ENCODE measurements at regions not wholly inside any gene's neighbourhood (a gene's known extent, or its start where the extent isn't known, plus 50 kb on each side); places are given as distances from the start of the nearest gene placed in this dataset.
"Not testable (repeated sequence)": the region's sequence is repeated elsewhere in the genome, so short reads cannot be mapped to it uniquely, and the experiment has no call there.

GRCh38 chr1:120614931-120615639 is 108.7 kb upstream of the NBPF26 start:
- not testable (repeated sequence) for DNase-seq (ENCODE audit: low read depth in 3 of 3)

- not testable (repeated sequence) for DNase-seq (ENCODE audit: low read depth in 3 of 3)
Observed at GRCh38 chr1:120617493-120617892, 106.3 kb upstream of the NBPF26 start.

GRCh38 chr1:120619867-120620692 is 103.7 kb upstream of the NBPF26 start:
- DNase-seq (ENCODE audit: low read depth in 3 of 3): not testable (repeated sequence)

GRCh38 chr1:120620693-120620969 is 103.1 kb upstream of the NBPF26 start:
- not testable (repeated sequence) for DNase-seq (ENCODE audit: low read depth in 3 of 3)

GRCh38 chr1:120621278-120621677 is 102.5 kb upstream of the NBPF26 start:
- DNase-seq (ENCODE audit: low read depth in 3 of 3): not testable (repeated sequence)

- not testable (repeated sequence) for DNase-seq (ENCODE audit: low read depth in 3 of 3)
Observed at GRCh38 chr1:120623539-120623938, 100.2 kb upstream of the NBPF26 start.

- not testable (repeated sequence) for DNase-seq (ENCODE audit: low read depth in 3 of 3)
Observed at GRCh38 chr1:120624565-120625064, 99.1 kb upstream of the NBPF26 start.

GRCh38 chr1:120629832-120630455 is 93.8 kb upstream of the NBPF26 start:
- DNase-seq (ENCODE audit: low read depth in 3 of 3): not testable (repeated sequence)

- DNase-seq (ENCODE audit: low read depth in 3 of 3): not testable (repeated sequence)
Observed at GRCh38 chr1:120634816-120635806, 88.6 kb upstream of the NBPF26 start.

- DNase-seq (ENCODE audit: low read depth in 3 of 3): not testable (repeated sequence)
Observed at GRCh38 chr1:120640261-120641013, 83.3 kb upstream of the NBPF26 start.

- not testable (repeated sequence) for DNase-seq (ENCODE audit: low read depth in 3 of 3)
Observed at GRCh38 chr1:120641014-120641302, 82.8 kb upstream of the NBPF26 start.

- not testable (repeated sequence) for DNase-seq (ENCODE audit: low read depth in 3 of 3)
Observed at GRCh38 chr1:120647182-120647581, 76.6 kb upstream of the NBPF26 start.

- not testable (repeated sequence) for DNase-seq (ENCODE audit: low read depth in 3 of 3)
Observed at GRCh38 chr1:120648915-120649623, 74.7 kb upstream of the NBPF26 start.

GRCh38 chr1:120649730-120650129 is 74.0 kb upstream of the NBPF26 start:
- not testable (repeated sequence) for DNase-seq (ENCODE audit: low read depth in 3 of 3)

- not testable (repeated sequence) for DNase-seq (ENCODE audit: low read depth in 3 of 3)
Observed at GRCh38 chr1:120654114-120654513, 69.6 kb upstream of the NBPF26 start.

- not testable (repeated sequence) for DNase-seq (ENCODE audit: low read depth in 3 of 3)
Observed at GRCh38 chr1:120655394-120655793, 68.4 kb upstream of the NBPF26 start.

GRCh38 chr1:120656116-120656515 is 67.6 kb upstream of the NBPF26 start:
- not testable (repeated sequence) for DNase-seq (ENCODE audit: low read depth in 3 of 3)

GRCh38 chr1:120657804-120658203 is 65.9 kb upstream of the NBPF26 start:
- not testable (repeated sequence) for DNase-seq (ENCODE audit: low read depth in 3 of 3)

GRCh38 chr1:120658622-120659021 is 65.1 kb upstream of the NBPF26 start:
- DNase-seq (ENCODE audit: low read depth in 3 of 3): not testable (repeated sequence)

- DNase-seq (ENCODE audit: low read depth in 3 of 3): not testable (repeated sequence)
Observed at GRCh38 chr1:120659133-120659532, 64.6 kb upstream of the NBPF26 start.

Measured in stimulated activated CD4-positive, alpha-beta T cell treated with anti-CD3 and anti-CD28 coated beads, TNF-alpha, amount 100 ng/mL, for 4 hours (primary cell).